ENCODE measurements at regions not wholly inside any gene's neighbourhood (a gene's known extent, or its start where the extent isn't known, plus 50 kb on each side); places are given as distances from the start of the nearest gene placed in this dataset.

GRCh38 chr2:239568601-239569000 is 167.8 kb upstream of the HDAC4 start:
- FAIRE-seq: no peak
- H3K9ac ChIP-seq (ENCODE audit: control insufficient read depth, extremely low read depth, insufficient read depth, low read length): no peak overlapping the region
- dilution Hi-C loops (cut with MboI; ENCODE audit: extremely low pct_ligation_motif_present, low sequenced_read_pairs): no loop called here
- H3K36me3 ChIP-seq (ENCODE audit: control insufficient read depth in 2 of 2, extremely low read depth in 1 of 2, insufficient read depth in 2 of 2, low read length in 2 of 2): no peaks in the 10 kb centered on the region
- H3K27me3 ChIP-seq (ENCODE audit: control insufficient read depth, extremely low read depth, insufficient read depth, low read length): peaks cover 31% of the 10 kb centered on the region
- H3K27ac ChIP-seq (ENCODE audit: control insufficient read depth, insufficient read depth, low read length): no peak overlapping the region
- H4K20me1 ChIP-seq (ENCODE audit: control insufficient read depth, extremely low read depth, insufficient read depth, low read length): no peaks in the 10 kb centered on the region
- no peak overlapping the region for H3K4me2 ChIP-seq (ENCODE audit: control insufficient read depth, extremely low read depth, insufficient read depth, low read depth, low read length)
- no peak overlapping the region for H3K4me3 ChIP-seq (ENCODE audit: control insufficient read depth in 2 of 3, extremely low read depth in 1 of 3, insufficient read depth in 2 of 3, low read depth in 1 of 3, low read length in 3 of 3)
- H3K79me2 ChIP-seq (ENCODE audit: control insufficient read depth, insufficient read depth, low read length): no peaks in the 10 kb centered on the region
- no peak overlapping the region for H2AFZ ChIP-seq (ENCODE audit: control insufficient read depth, low read length)
- TF ChIP-seq EZH2 (IDR thresholded peaks at IDR 0.05; ENCODE audit: low read length): no peak
- TF ChIP-seq CTCF (optimal IDR thresholded peaks at IDR 0.05 in 1 of 3, IDR thresholded peaks at IDR 0.05 in 1 of 3, conservative IDR thresholded peaks at IDR 0.05 in 1 of 3; ENCODE audit: extremely low read depth in 1 of 3, insufficient read depth in 2 of 3, low read length in 3 of 3): no peak
- H3K9me3 ChIP-seq (ENCODE audit: control insufficient read depth, low read depth, low read length): peaks cover 5% of the 10 kb centered on the region
- H3K4me1 ChIP-seq (ENCODE audit: control insufficient read depth, extremely low read depth, insufficient read depth, low read length): no peaks in the 10 kb centered on the region
- H3K9me1 ChIP-seq (ENCODE audit: control insufficient read depth, extremely low read depth, insufficient read depth, low read length): no peaks in the 10 kb centered on the region
- DNase-seq (ENCODE audit: low read depth, low spot score): no peak

- Histone ChIP-seq H3K4me1 (ENCODE audit: control insufficient read depth, extremely low read depth, insufficient read depth, low read length) (no peaks in the 10 kb centered on the region), H3K9me1 (ENCODE audit: control insufficient read depth, extremely low read depth, insufficient read depth, low read length) (no peaks in the 10 kb centered on the region), H3K36me3 (ENCODE audit: control insufficient read depth in 2 of 2, extremely low read depth in 1 of 2, insufficient read depth in 2 of 2, low read length in 2 of 2) (no peaks in the 10 kb centered on the region), H4K20me1 (ENCODE audit: control insufficient read depth, extremely low read depth, insufficient read depth, low read length) (no peaks in the 10 kb centered on the region), H3K9ac (ENCODE audit: control insufficient read depth, extremely low read depth, insufficient read depth, low read length) (no peak overlapping the region), H3K4me3 (ENCODE audit: control insufficient read depth in 2 of 3, extremely low read depth in 1 of 3, insufficient read depth in 2 of 3, low read depth in 1 of 3, low read length in 3 of 3) (no peak overlapping the region), H3K9me3 (ENCODE audit: control insufficient read depth, low read depth, low read length) (peaks cover 5% of the 10 kb centered on the region), H3K79me2 (ENCODE audit: control insufficient read depth, insufficient read depth, low read length) (no peaks in the 10 kb centered on the region), H3K27me3 (ENCODE audit: control insufficient read depth, extremely low read depth, insufficient read depth, low read length) (peaks cover 31% of the 10 kb centered on the region), H3K4me2 (ENCODE audit: control insufficient read depth, extremely low read depth, insufficient read depth, low read depth, low read length) (no peak overlapping the region), H3K27ac (ENCODE audit: control insufficient read depth, insufficient read depth, low read length) (no peak overlapping the region), H2AFZ (ENCODE audit: control insufficient read depth, low read length) (no peak overlapping the region)
- FAIRE-seq (no peak), DNase-seq (ENCODE audit: low read depth, low spot score) (no peak)
- no peak for TF ChIP-seq EZH2 (IDR thresholded peaks at IDR 0.05; ENCODE audit: low read length)
- TF ChIP-seq CTCF (optimal IDR thresholded peaks at IDR 0.05 in 1 of 3, IDR thresholded peaks at IDR 0.05 in 1 of 3, conservative IDR thresholded peaks at IDR 0.05 in 1 of 3; ENCODE audit: extremely low read depth in 1 of 3, insufficient read depth in 2 of 3, low read length in 3 of 3): no peak
- dilution Hi-C loops (cut with MboI; ENCODE audit: extremely low pct_ligation_motif_present, low sequenced_read_pairs): no loop called here
Measured at GRCh38 chr2:239567786-239568185, 167.0 kb upstream of the HDAC4 start.

All from keratinocyte (primary cell).